ENCODE measurements at regions not wholly inside any gene's neighbourhood (a gene's known extent, or its start where the extent isn't known, plus 50 kb on each side); places are given as distances from the start of the nearest gene placed in this dataset.

DNA sequence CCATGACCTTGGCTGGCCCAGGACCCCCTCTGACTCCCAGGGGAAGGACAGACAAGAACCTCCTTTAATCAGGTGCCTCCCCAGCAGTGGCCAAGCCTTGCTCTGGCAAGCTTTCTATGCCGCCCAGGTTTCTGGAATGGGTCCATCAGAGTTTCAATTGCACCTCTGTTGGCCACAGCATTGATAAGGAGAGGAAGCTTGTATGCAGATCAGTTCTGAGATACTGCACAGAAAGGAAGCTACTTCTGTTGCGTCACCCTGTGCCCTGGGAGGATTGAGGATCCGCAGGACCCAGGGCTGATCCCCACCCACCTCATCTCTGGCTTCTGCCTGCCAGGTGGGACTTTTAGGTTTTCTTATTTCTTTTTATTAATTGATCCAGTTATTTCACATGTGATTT is 167.2 kb downstream of the TFAP2C start:
- FAIRE-seq (no peak), DNase-seq (no peak)
- Histone ChIP-seq H3K9me3 (ENCODE audit: control insufficient read depth in 2 of 3, insufficient read depth in 1 of 3, low read length in 3 of 3) (peaks cover 0 to 6% (median 3%) of the 10 kb centered on the region in 3 donors), H3K27ac (ENCODE audit: low read depth in 2 of 2, low read length in 2 of 2) (no peak overlapping the region), H3K36me3 (ENCODE audit: control insufficient read depth in 2 of 3, insufficient read depth in 3 of 3, low read length in 3 of 3) (no peaks in the 10 kb centered on the region), H3K9ac (ENCODE audit: low read length in 3 of 3) (no peak overlapping the region), H3K27me3 (ENCODE audit: control insufficient read depth, insufficient read depth, low read length) (no peaks in the 10 kb centered on the region), H3K4me3 (ENCODE audit: low read length in 3 of 3) (no peak overlapping the region), H3K4me1 (ENCODE audit: control insufficient read depth in 2 of 3, insufficient read depth in 2 of 3, low read depth in 1 of 3, low read length in 3 of 3) (no peaks in the 10 kb centered on the region)
- intact Hi-C loops (cut with DNase I): no loop called here
- TF ChIP-seq, protein P1, sequence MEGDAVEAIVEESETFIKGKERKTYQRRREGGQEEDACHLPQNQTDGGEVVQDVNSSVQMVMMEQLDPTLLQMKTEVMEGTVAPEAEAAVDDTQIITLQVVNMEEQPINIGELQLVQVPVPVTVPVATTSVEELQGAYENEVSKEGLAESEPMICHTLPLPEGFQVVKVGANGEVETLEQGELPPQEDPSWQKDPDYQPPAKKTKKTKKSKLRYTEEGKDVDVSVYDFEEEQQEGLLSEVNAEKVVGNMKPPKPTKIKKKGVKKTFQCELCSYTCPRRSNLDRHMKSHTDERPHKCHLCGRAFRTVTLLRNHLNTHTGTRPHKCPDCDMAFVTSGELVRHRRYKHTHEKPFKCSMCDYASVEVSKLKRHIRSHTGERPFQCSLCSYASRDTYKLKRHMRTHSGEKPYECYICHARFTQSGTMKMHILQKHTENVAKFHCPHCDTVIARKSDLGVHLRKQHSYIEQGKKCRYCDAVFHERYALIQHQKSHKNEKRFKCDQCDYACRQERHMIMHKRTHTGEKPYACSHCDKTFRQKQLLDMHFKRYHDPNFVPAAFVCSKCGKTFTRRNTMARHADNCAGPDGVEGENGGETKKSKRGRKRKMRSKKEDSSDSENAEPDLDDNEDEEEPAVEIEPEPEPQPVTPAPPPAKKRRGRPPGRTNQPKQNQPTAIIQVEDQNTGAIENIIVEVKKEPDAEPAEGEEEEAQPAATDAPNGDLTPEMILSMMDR (IDR thresholded peaks at IDR 0.05; ENCODE audit: borderline replicate concordance, extremely low read depth, insufficient read depth): no peak

DNA sequence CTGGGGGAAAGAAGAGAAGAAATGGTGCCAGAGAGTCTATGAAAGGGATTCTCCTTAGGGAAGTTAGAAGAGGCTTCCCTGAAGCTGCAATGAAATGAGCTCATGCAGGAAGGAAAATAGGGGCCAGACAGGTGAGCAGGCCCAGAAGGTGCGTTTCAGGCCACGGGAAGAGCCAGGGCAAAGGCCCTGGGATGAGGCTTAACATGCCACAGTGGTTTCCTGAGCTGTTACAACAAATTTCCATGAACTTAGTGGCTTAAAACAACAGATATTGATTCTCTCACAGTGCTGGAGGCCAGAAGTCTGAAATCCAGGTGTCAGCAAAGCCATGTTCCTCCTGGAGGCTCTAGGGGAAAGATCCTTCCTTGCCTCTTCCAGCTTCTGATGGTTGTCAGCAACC is 167.9 kb downstream of the TFAP2C start:
- Histone ChIP-seq H3K27me3 (ENCODE audit: control insufficient read depth, insufficient read depth, low read length) (no peaks in the 10 kb centered on the region), H3K27ac (ENCODE audit: low read depth in 2 of 2, low read length in 2 of 2) (no peak overlapping the region), H3K9me3 (ENCODE audit: control insufficient read depth in 2 of 3, insufficient read depth in 1 of 3, low read length in 3 of 3) (peaks cover 0 to 6% (median 3%) of the 10 kb centered on the region in 3 donors), H3K4me3 (ENCODE audit: low read length in 3 of 3) (no peak overlapping the region), H3K4me1 (ENCODE audit: control insufficient read depth in 2 of 3, insufficient read depth in 2 of 3, low read depth in 1 of 3, low read length in 3 of 3) (no peaks in the 10 kb centered on the region), H3K9ac (ENCODE audit: low read length in 3 of 3) (no peak overlapping the region), H3K36me3 (ENCODE audit: control insufficient read depth in 2 of 3, insufficient read depth in 3 of 3, low read length in 3 of 3) (no peaks in the 10 kb centered on the region)
- intact Hi-C loops (cut with DNase I): no loop called here
- no peak for FAIRE-seq
- DNase-seq: no peak
- TF ChIP-seq, protein P1 (IDR thresholded peaks at IDR 0.05; ENCODE audit: borderline replicate concordance, extremely low read depth, insufficient read depth): no peak

DNA sequence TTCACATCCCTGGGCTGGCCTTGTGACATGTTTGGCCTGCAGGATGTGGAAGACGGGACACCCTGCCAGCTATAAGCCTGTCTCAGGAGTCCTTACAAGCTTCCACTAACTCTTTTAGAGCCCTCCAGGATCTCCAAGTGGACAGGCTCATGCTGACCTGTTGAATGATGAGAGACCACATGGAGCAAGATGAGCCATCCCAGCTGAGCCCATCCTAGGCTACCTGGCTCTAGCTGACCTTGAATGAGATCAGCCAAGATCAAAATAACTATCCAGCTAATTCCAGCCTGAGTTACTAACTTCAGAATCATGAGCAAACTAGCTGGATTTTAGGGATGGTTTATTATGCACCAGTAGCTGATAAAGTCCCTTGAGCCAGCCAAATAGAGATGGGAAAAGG is 169.5 kb downstream of the TFAP2C start:
- Histone ChIP-seq H3K9ac (ENCODE audit: low read length in 3 of 3) (no peak overlapping the region), H3K4me1 (ENCODE audit: control insufficient read depth in 2 of 3, insufficient read depth in 2 of 3, low read depth in 1 of 3, low read length in 3 of 3) (no peaks in the 10 kb centered on the region), H3K27ac (ENCODE audit: low read depth in 2 of 2, low read length in 2 of 2) (no peak overlapping the region), H3K9me3 (ENCODE audit: control insufficient read depth in 2 of 3, insufficient read depth in 1 of 3, low read length in 3 of 3) (peaks cover 0 to 6% (median 3%) of the 10 kb centered on the region in 3 donors), H3K27me3 (ENCODE audit: control insufficient read depth, insufficient read depth, low read length) (no peaks in the 10 kb centered on the region), H3K4me3 (ENCODE audit: low read length in 3 of 3) (no peak overlapping the region), H3K36me3 (ENCODE audit: control insufficient read depth in 2 of 3, insufficient read depth in 3 of 3, low read length in 3 of 3) (no peaks in the 10 kb centered on the region)
- no peak for DNase-seq
- FAIRE-seq: no peak
- intact Hi-C loops (cut with DNase I): no loop called here
- TF ChIP-seq, protein P1 (IDR thresholded peaks at IDR 0.05; ENCODE audit: borderline replicate concordance, extremely low read depth, insufficient read depth): no peak

DNA sequence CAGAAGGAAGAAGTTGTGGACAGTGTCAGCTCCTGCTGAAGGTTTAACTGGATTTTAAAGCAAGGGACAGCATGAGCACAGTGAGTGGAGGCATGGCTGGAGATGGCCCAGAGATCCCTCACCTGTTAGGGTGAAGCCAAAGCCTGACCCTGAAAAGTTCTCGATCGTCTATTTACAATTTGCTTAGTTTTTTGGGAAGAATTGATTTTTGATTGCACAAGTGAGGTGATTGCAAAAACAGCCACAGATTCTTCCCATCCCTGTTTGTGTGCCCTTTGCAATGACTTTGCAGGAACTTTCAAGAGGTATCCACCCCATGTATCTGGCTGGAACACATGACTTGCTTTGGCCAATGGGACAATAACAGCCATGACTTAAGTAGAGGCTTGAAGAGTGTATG is 170.1 kb downstream of the TFAP2C start:
- Histone ChIP-seq H3K27ac (ENCODE audit: low read depth in 2 of 2, low read length in 2 of 2) (no peak overlapping the region), H3K9me3 (ENCODE audit: control insufficient read depth in 2 of 3, insufficient read depth in 1 of 3, low read length in 3 of 3) (peaks cover 0 to 6% (median 3%) of the 10 kb centered on the region in 3 donors), H3K9ac (ENCODE audit: low read length in 3 of 3) (no peak overlapping the region), H3K36me3 (ENCODE audit: control insufficient read depth in 2 of 3, insufficient read depth in 3 of 3, low read length in 3 of 3) (no peaks in the 10 kb centered on the region), H3K4me1 (ENCODE audit: control insufficient read depth in 2 of 3, insufficient read depth in 2 of 3, low read depth in 1 of 3, low read length in 3 of 3) (no peaks in the 10 kb centered on the region), H3K4me3 (ENCODE audit: low read length in 3 of 3) (no peak overlapping the region), H3K27me3 (ENCODE audit: control insufficient read depth, insufficient read depth, low read length) (no peaks in the 10 kb centered on the region)
- DNase-seq (no peak), FAIRE-seq (no peak)
- TF ChIP-seq, protein P1 (IDR thresholded peaks at IDR 0.05; ENCODE audit: borderline replicate concordance, extremely low read depth, insufficient read depth): no peak
- intact Hi-C loops (cut with DNase I): no loop called here

Data from kidney (tissue), 13 donors.